ENCODE measurements at regions not wholly inside any gene's neighbourhood (a gene's known extent, or its start where the extent isn't known, plus 50 kb on each side); places are given as distances from the start of the nearest gene placed in this dataset.
A peak's percentile ranks its signal among the peaks of the same experiment; 100 is the strongest.

GRCh38 chr2:64274399-64275173 lies 130.4 kb upstream of the PELI1 start:
- Mint-ChIP-seq H3K27me3 (no peaks in the 10 kb centered on the region), H3K27ac (peak overlapping the region; percentile 11), H3K9me3 (ENCODE audit: insufficient read depth) (peaks cover 5% of the 10 kb centered on the region), H3K4me1 (peaks cover 27% of the 10 kb centered on the region), H3K4me3 (no peak overlapping the region)
- Histone ChIP-seq H3K9me3 (ENCODE audit: control extremely low read depth in 1 of 3, control insufficient read depth in 2 of 3, insufficient read depth in 1 of 3, low read length in 2 of 3) (peaks cover 0 to 11% (median 0%) of the 10 kb centered on the region in 3 donors), H3K4me2 (replicated peaks; ENCODE audit: low read depth, low read length, poor library complexity, severe bottlenecking) (no peak overlapping the region), H4K20me1 (ENCODE audit: control insufficient read depth, insufficient read depth, low read length, poor library complexity, severe bottlenecking) (no peaks in the 10 kb centered on the region), H3K27ac (ENCODE audit: low read length in 2 of 2) (no peak overlapping the region), H2AFZ (ENCODE audit: insufficient read depth, low read depth, low read length, poor library complexity, severe bottlenecking) (no peak overlapping the region), H3K27me3 (replicated peaks in 1 of 4; ENCODE audit: control extremely low read depth in 1 of 4, control insufficient read depth in 3 of 4, insufficient read depth in 4 of 4, low read length in 3 of 4) (no peaks in the 10 kb centered on the region), H3K4me1 (ENCODE audit: control insufficient read depth in 2 of 2, insufficient read depth in 2 of 2, low read length in 2 of 2) (peaks cover 17 to 19% of the 10 kb centered on the region in 2 donors), H3K9ac (ENCODE audit: low read length) (no peak overlapping the region), H3K79me2 (ENCODE audit: control insufficient read depth, insufficient read depth, low read length) (no peaks in the 10 kb centered on the region), H3K36me3 (replicated peaks in 1 of 2; ENCODE audit: control extremely low read depth in 1 of 2, control insufficient read depth in 1 of 2, extremely low read depth in 1 of 2, insufficient read depth in 2 of 2, low read length in 1 of 2) (no peaks in the 10 kb centered on the region), H3K4me3 (ENCODE audit: control extremely low read depth in 1 of 5, extremely low read depth in 1 of 5, insufficient read depth in 1 of 5, low read depth in 2 of 5, low read length in 4 of 5) (peak overlapping the region in 1 of 5 experiments; percentile 74)
- intact Hi-C loops (cut with micrococcal nuclease), result no loop called here
- WGBS (ENCODE audit: insufficient coverage), result no CpG with 5 or more reads among the region's 2 CpGs
- DNase-seq, result no peak
- CTCF ChIA-PET, result no interaction called here
- POLR2A ChIA-PET, result no interaction called here
- TF ChIP-seq EZH2 (IDR thresholded peaks at IDR 0.05; ENCODE audit: borderline replicate concordance, insufficient read depth, low read depth, low read length, poor library complexity, severe bottlenecking), result no peak
- no peak for ATAC-seq (ENCODE audit: low read depth)

DNA sequence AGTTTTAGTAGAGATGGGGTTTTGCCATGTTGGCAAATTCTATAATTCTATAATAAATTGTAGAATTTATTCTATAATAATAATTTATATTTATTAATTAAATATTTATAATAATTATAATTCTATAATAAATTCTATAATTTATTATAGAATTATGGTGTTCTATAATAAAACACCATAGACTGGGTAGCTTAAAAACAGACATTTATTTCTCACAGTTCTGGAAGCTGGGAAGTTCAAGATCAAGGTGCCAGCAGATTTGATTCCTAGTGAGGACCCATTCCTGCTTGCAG lies 130.9 kb upstream of the PELI1 start:
- Mint-ChIP-seq H3K27me3 (no peaks in the 10 kb centered on the region), H3K4me1 (peaks cover 27% of the 10 kb centered on the region), H3K9me3 (ENCODE audit: insufficient read depth) (peaks cover 5% of the 10 kb centered on the region), H3K4me3 (no peak overlapping the region), H3K27ac (no peak overlapping the region)
- DNase-seq, result no peak
- Histone ChIP-seq H2AFZ (ENCODE audit: insufficient read depth, low read depth, low read length, poor library complexity, severe bottlenecking) (no peak overlapping the region), H3K9me3 (ENCODE audit: control extremely low read depth in 1 of 3, control insufficient read depth in 2 of 3, insufficient read depth in 1 of 3, low read length in 2 of 3) (peaks cover 0 to 11% (median 0%) of the 10 kb centered on the region in 3 donors), H3K79me2 (ENCODE audit: control insufficient read depth, insufficient read depth, low read length) (no peaks in the 10 kb centered on the region), H3K4me2 (replicated peaks; ENCODE audit: low read depth, low read length, poor library complexity, severe bottlenecking) (no peak overlapping the region), H3K9ac (ENCODE audit: low read length) (no peak overlapping the region), H4K20me1 (ENCODE audit: control insufficient read depth, insufficient read depth, low read length, poor library complexity, severe bottlenecking) (no peaks in the 10 kb centered on the region), H3K27me3 (replicated peaks in 1 of 4; ENCODE audit: control extremely low read depth in 1 of 4, control insufficient read depth in 3 of 4, insufficient read depth in 4 of 4, low read length in 3 of 4) (no peaks in the 10 kb centered on the region), H3K4me1 (ENCODE audit: control insufficient read depth in 2 of 2, insufficient read depth in 2 of 2, low read length in 2 of 2) (peaks cover 17 to 19% of the 10 kb centered on the region in 2 donors), H3K27ac (ENCODE audit: low read length in 2 of 2) (no peak overlapping the region), H3K36me3 (replicated peaks in 1 of 2; ENCODE audit: control extremely low read depth in 1 of 2, control insufficient read depth in 1 of 2, extremely low read depth in 1 of 2, insufficient read depth in 2 of 2, low read length in 1 of 2) (no peaks in the 10 kb centered on the region), H3K4me3 (ENCODE audit: control extremely low read depth in 1 of 5, extremely low read depth in 1 of 5, insufficient read depth in 1 of 5, low read depth in 2 of 5, low read length in 4 of 5) (peak overlapping the region in 1 of 5 experiments; percentile 15)
- TF ChIP-seq EZH2 (IDR thresholded peaks at IDR 0.05; ENCODE audit: borderline replicate concordance, insufficient read depth, low read depth, low read length, poor library complexity, severe bottlenecking) (no peak), CTCF (IDR thresholded peaks at IDR 0.05) (no peak)
- no peak for ATAC-seq (ENCODE audit: low read depth)
- CTCF ChIA-PET, result no interaction called here
- intact Hi-C loops (cut with micrococcal nuclease), result no loop called here
- POLR2A ChIA-PET, result no interaction called here

All from B cell (primary cell).